ENCODE measurements at regions not wholly inside any gene's neighbourhood (a gene's known extent, or its start where the extent isn't known, plus 50 kb on each side); places are given as distances from the start of the nearest gene placed in this dataset.

DNA sequence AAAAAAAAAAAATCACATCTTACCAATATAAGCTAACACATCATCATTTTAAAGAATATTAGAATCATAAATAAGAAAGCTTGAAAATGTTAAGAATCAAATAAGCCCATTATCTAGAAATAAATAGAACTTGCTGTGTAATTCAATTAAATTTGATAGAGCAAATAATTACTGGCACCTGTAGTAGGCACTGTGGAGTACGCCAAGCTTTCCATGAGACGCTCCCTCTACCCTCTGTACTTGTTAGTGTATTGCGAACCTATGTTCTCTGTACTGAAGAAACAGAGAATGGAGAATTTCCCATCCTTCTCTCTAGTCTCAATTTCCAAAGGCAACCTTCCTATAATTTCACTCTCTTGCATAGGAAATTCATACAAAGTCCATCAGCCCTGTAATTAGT, 61.7 kb upstream of the HAND2 start:
- Histone ChIP-seq H3K4me1 (no peaks in the 10 kb centered on the region), H3K27me3 (ENCODE audit: insufficient read depth in 3 of 3, low read length in 2 of 3) (no peaks in the 10 kb centered on the region), H3K9me3 (no peaks in the 10 kb centered on the region), H3K36me3 (ENCODE audit: insufficient read depth in 1 of 2, low read depth in 1 of 2) (no peaks in the 10 kb centered on the region), H3K27ac (no peak overlapping the region), H3K4me3 (no peak overlapping the region)
- intact Hi-C loops (cut with DNase I): loop anchor here in 1 of 2 donors (1.0 kb wide), 1 partner anchor 32 kb away; no protein-coding TSS in a partner anchor
- 81 to 95% (median 82%) methylated on average over 3 of the region's 3 CpGs for WGBS, 3 donors
- DNase-seq (no peak), ATAC-seq (no peak)
- TF ChIP-seq, protein P1, sequence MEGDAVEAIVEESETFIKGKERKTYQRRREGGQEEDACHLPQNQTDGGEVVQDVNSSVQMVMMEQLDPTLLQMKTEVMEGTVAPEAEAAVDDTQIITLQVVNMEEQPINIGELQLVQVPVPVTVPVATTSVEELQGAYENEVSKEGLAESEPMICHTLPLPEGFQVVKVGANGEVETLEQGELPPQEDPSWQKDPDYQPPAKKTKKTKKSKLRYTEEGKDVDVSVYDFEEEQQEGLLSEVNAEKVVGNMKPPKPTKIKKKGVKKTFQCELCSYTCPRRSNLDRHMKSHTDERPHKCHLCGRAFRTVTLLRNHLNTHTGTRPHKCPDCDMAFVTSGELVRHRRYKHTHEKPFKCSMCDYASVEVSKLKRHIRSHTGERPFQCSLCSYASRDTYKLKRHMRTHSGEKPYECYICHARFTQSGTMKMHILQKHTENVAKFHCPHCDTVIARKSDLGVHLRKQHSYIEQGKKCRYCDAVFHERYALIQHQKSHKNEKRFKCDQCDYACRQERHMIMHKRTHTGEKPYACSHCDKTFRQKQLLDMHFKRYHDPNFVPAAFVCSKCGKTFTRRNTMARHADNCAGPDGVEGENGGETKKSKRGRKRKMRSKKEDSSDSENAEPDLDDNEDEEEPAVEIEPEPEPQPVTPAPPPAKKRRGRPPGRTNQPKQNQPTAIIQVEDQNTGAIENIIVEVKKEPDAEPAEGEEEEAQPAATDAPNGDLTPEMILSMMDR (IDR thresholded peaks at IDR 0.05): no peak

DNA sequence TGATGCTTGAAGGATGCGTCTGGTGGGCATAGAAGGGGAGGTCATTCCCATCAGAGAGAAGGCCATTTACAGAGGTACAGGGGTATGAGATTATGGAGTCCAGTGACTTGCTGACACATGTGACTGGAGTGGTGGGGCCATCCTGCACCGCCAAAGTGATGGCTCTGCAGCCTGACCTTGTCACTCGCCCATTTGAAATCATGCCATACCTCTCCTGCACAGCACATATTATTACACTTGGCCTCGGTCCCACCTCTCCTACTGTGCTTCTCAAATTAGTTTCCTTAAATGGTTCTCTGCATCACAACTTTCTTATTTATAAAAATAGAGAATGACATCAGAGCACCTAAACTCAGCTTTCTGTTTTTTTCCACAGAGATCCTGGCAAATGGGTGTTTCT, 60.7 kb upstream of the HAND2 start:
- no peaks in the 10 kb centered on the region for H3K9me3 ChIP-seq
- no peak overlapping the region for H3K4me3 ChIP-seq
- H3K4me1 ChIP-seq: no peaks in the 10 kb centered on the region
- TF ChIP-seq, protein P1 (IDR thresholded peaks at IDR 0.05): no peak
- ATAC-seq: no peak
- intact Hi-C loops (cut with DNase I): loop anchor here in 1 of 2 donors (1.0 kb wide), 1 partner anchor 31 kb away; no protein-coding TSS in a partner anchor
- WGBS, 3 donors: 78 to 86% (median 79%) methylated on average over 4 of the region's 4 CpGs
- DNase-seq: no peak
- H3K27ac ChIP-seq: no peak overlapping the region
- H3K27me3 ChIP-seq (ENCODE audit: insufficient read depth in 3 of 3, low read length in 2 of 3): no peaks in the 10 kb centered on the region
- H3K36me3 ChIP-seq (ENCODE audit: insufficient read depth in 1 of 2, low read depth in 1 of 2): no peaks in the 10 kb centered on the region

DNA sequence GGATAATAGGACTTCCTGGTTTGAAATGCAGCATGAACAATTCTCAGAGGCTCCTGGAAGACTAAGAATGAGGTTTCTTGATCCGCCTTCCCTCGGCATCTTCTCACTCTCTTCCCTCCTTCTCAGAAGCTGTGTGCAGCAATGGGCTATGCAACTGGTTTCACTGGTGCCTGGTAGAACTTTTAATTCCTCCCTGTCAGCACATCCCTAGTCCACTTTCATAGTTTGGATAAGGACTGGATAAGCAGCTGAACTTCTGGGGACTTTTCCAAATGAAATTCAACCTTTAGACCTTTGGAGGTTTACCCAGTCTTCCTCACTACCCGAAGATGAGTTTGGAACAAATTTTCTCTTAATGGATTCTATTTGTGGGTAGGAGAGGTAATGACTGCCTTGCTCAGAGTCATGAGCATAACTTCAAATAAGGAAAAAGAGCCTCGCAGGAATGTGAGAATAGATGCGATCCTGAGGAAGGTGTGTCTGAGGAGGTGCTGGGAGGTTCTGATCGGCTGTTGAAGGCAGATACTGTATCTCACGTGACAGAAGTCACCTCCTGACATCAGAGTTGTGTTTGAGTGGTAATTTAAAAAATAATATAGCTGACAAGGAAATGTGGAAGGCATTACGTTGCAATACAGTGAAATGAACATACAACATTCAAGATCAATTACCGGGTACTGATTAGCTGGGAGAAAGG, 56.0 kb upstream of the HAND2 start:
- Histone ChIP-seq H3K9me3 (no peaks in the 10 kb centered on the region), H3K4me1 (no peaks in the 10 kb centered on the region), H3K36me3 (ENCODE audit: insufficient read depth in 1 of 2, low read depth in 1 of 2) (no peaks in the 10 kb centered on the region), H3K4me3 (no peak overlapping the region), H3K27me3 (ENCODE audit: insufficient read depth in 3 of 3, low read length in 2 of 3) (peaks cover 0 to 6% (median 2%) of the 10 kb centered on the region in 3 donors), H3K27ac (no peak overlapping the region)
- intact Hi-C loops (cut with DNase I): no loop called here
- WGBS, 3 donors: 74 to 78% (median 75%) methylated on average over 9 of the region's 9 CpGs
- TF ChIP-seq, protein P1 (IDR thresholded peaks at IDR 0.05): no peak
- ATAC-seq (no peak), DNase-seq (no peak)

DNA sequence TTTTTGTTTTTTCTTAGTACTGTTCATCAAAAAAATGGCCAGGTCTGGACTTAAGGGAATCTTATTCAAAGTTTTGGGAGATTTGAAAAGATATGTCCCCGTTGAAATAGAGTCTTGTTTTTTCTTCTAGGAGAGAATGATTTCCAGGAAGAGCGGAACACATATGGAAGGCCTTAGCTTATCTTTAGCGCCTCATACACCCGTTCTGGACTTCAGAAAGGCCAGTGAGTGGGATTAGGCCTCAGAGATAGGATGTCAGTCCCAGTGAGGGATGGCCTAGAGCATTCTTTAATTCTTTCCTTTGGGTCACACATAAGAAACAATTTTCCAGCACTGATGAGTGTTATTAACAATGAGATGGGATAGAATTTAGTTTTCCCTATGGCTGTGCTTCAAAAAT, 54.5 kb upstream of the HAND2 start:
- TF ChIP-seq, protein P1 (IDR thresholded peaks at IDR 0.05): no peak
- Histone ChIP-seq H3K4me1 (no peaks in the 10 kb centered on the region), H3K9me3 (no peaks in the 10 kb centered on the region), H3K27ac (no peak overlapping the region), H3K27me3 (ENCODE audit: insufficient read depth in 3 of 3, low read length in 2 of 3) (peaks cover 0 to 6% (median 2%) of the 10 kb centered on the region in 3 donors), H3K4me3 (no peak overlapping the region), H3K36me3 (ENCODE audit: insufficient read depth in 1 of 2, low read depth in 1 of 2) (no peaks in the 10 kb centered on the region)
- DNase-seq: no peak
- intact Hi-C loops (cut with DNase I): no loop called here
- ATAC-seq: no peak
- 64 to 81% (median 70%) methylated on average over 4 of the region's 4 CpGs for WGBS, 3 donors

Measured in psoas muscle (tissue), 7 donors.